ENCODE measurements at regions not wholly inside any gene's neighbourhood (a gene's known extent, or its start where the extent isn't known, plus 50 kb on each side); places are given as distances from the start of the nearest gene placed in this dataset.

- no peak overlapping the region for H3K4me3 ChIP-seq
- intact Hi-C loops (cut with DNase I; ENCODE audit: low total_unique reads): no loop called here
These were observed 250.1 kb upstream of the DCN start for GRCh38 chr12:91432755-91433154.

GRCh38 chr12:91432089-91432488 is 249.5 kb upstream of the DCN start:
- intact Hi-C loops (cut with DNase I; ENCODE audit: low total_unique reads): no loop called here
- Histone ChIP-seq H3K27ac (no peak overlapping the region), H3K27me3 (no peaks in the 10 kb centered on the region), H3K9me3 (no peaks in the 10 kb centered on the region), H3K4me1 (no peaks in the 10 kb centered on the region), H3K4me3 (no peak overlapping the region), H3K36me3 (no peaks in the 10 kb centered on the region)
- TF ChIP-seq CTCF (IDR thresholded peaks at IDR 0.05) (no peak), POLR2A (IDR thresholded peaks at IDR 0.05) (no peak)
- no peak for DNase-seq

More at GRCh38 chr12:91432755-91433154, 250.1 kb upstream of the DCN start:
- H3K4me1 ChIP-seq: no peaks in the 10 kb centered on the region
- no peaks in the 10 kb centered on the region for H3K27me3 ChIP-seq
- no peak overlapping the region for H3K27ac ChIP-seq
- no peaks in the 10 kb centered on the region for H3K36me3 ChIP-seq
- TF ChIP-seq CTCF (IDR thresholded peaks at IDR 0.05) (no peak), POLR2A (IDR thresholded peaks at IDR 0.05) (no peak)
- DNase-seq: no peak
- H3K9me3 ChIP-seq: no peaks in the 10 kb centered on the region

GRCh38 chr12:91424506-91424905 is 241.9 kb upstream of the DCN start:
- Histone ChIP-seq H3K4me1 (no peaks in the 10 kb centered on the region), H3K27ac (no peak overlapping the region), H3K4me3 (no peak overlapping the region), H3K27me3 (no peaks in the 10 kb centered on the region), H3K9me3 (no peaks in the 10 kb centered on the region), H3K36me3 (no peaks in the 10 kb centered on the region)
- DNase-seq: no peak
- intact Hi-C loops (cut with DNase I; ENCODE audit: low total_unique reads): no loop called here
- TF ChIP-seq POLR2A (IDR thresholded peaks at IDR 0.05): no peak

GRCh38 chr12:91423693-91424050 is 241.1 kb upstream of the DCN start:
- DNase-seq: no peak
- Histone ChIP-seq H3K4me1 (no peaks in the 10 kb centered on the region), H3K36me3 (no peaks in the 10 kb centered on the region), H3K27ac (no peak overlapping the region), H3K27me3 (no peaks in the 10 kb centered on the region), H3K9me3 (no peaks in the 10 kb centered on the region), H3K4me3 (no peak overlapping the region)
- intact Hi-C loops (cut with DNase I; ENCODE audit: low total_unique reads): no loop called here
- TF ChIP-seq CTCF (IDR thresholded peaks at IDR 0.05) (no peak), POLR2A (IDR thresholded peaks at IDR 0.05) (no peak)

- intact Hi-C loops (cut with DNase I; ENCODE audit: low total_unique reads): no loop called here
- Histone ChIP-seq H3K4me3 (no peak overlapping the region), H3K9me3 (no peaks in the 10 kb centered on the region), H3K27ac (no peak overlapping the region), H3K4me1 (no peaks in the 10 kb centered on the region), H3K36me3 (no peaks in the 10 kb centered on the region), H3K27me3 (no peaks in the 10 kb centered on the region)
- DNase-seq: no peak
- TF ChIP-seq CTCF (IDR thresholded peaks at IDR 0.05) (no peak), POLR2A (IDR thresholded peaks at IDR 0.05) (no peak)
These were observed 240.4 kb upstream of the DCN start for GRCh38 chr12:91422811-91423692.

Measured in uterus (tissue), 3 donors.